ENCODE measurements at regions not wholly inside any gene's neighbourhood (a gene's known extent, or its start where the extent isn't known, plus 50 kb on each side); places are given as distances from the start of the nearest gene placed in this dataset.

GRCh38 chr16:6148361-6148760 is 1050.8 kb upstream of the EEF2KMT start:
- peaks cover 27% of the 10 kb centered on the region for H3K9me3 ChIP-seq (ENCODE audit: control insufficient read depth, insufficient read depth, low read length)
- no peak overlapping the region for H3K4me3 ChIP-seq (ENCODE audit: low read depth, low read length)
- TF ChIP-seq, protein P1, sequence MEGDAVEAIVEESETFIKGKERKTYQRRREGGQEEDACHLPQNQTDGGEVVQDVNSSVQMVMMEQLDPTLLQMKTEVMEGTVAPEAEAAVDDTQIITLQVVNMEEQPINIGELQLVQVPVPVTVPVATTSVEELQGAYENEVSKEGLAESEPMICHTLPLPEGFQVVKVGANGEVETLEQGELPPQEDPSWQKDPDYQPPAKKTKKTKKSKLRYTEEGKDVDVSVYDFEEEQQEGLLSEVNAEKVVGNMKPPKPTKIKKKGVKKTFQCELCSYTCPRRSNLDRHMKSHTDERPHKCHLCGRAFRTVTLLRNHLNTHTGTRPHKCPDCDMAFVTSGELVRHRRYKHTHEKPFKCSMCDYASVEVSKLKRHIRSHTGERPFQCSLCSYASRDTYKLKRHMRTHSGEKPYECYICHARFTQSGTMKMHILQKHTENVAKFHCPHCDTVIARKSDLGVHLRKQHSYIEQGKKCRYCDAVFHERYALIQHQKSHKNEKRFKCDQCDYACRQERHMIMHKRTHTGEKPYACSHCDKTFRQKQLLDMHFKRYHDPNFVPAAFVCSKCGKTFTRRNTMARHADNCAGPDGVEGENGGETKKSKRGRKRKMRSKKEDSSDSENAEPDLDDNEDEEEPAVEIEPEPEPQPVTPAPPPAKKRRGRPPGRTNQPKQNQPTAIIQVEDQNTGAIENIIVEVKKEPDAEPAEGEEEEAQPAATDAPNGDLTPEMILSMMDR (IDR thresholded peaks at IDR 0.05; ENCODE audit: low read depth, low read length): no peak
- no peaks in the 10 kb centered on the region for H3K27me3 ChIP-seq (ENCODE audit: control insufficient read depth, insufficient read depth, low read length)
- no peak for DNase-seq (ENCODE audit: low read depth, low spot score)
- H3K27ac ChIP-seq (ENCODE audit: low read depth, low read length): no peak overlapping the region
- ChIA-PET POLR2A (no interaction called here), CTCF (no interaction called here)

GRCh38 chr16:6146874-6147425 is 1049.4 kb upstream of the EEF2KMT start:
- POLR2A ChIA-PET: no interaction called here
- CTCF ChIA-PET: no interaction called here
- no peak for DNase-seq (ENCODE audit: low read depth, low spot score)

DNA sequence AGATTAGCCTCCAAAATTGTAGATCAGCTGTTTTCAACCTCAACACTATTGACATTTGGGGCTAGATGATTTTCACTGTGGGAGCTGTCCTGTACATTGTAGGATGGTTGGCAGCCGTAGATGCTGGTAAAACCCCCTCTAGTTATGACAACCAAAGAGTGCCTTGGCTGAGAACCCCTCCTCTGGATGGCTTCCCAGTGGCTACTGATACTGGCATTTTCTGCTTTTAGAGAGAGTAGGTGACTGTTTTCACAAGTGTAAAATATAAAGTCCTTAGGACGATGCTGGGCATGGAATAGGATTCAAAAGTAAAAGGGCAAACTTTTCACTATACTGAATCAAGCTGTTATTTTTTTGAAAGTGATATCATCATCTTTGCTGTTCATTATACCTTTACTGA is 1048.8 kb upstream of the EEF2KMT start:
- TF ChIP-seq, protein P1 (IDR thresholded peaks at IDR 0.05; ENCODE audit: low read depth, low read length): no peak
- Histone ChIP-seq H3K4me3 (ENCODE audit: low read depth, low read length) (no peak overlapping the region), H3K27me3 (ENCODE audit: control insufficient read depth, insufficient read depth, low read length) (no peaks in the 10 kb centered on the region), H3K9me3 (ENCODE audit: control insufficient read depth, insufficient read depth, low read length) (peaks cover 31% of the 10 kb centered on the region), H3K27ac (ENCODE audit: low read depth, low read length) (no peak overlapping the region)
- no peak for DNase-seq (ENCODE audit: low read depth, low spot score)
- ChIA-PET CTCF (no interaction called here), POLR2A (no interaction called here)

More at GRCh38 chr16:6146874-6147425, 1049.4 kb upstream of the EEF2KMT start:
- Histone ChIP-seq H3K27ac (ENCODE audit: low read depth, low read length) (no peak overlapping the region), H3K27me3 (ENCODE audit: control insufficient read depth, insufficient read depth, low read length) (no peaks in the 10 kb centered on the region), H3K9me3 (ENCODE audit: control insufficient read depth, insufficient read depth, low read length) (peaks cover 31% of the 10 kb centered on the region), H3K4me3 (ENCODE audit: low read depth, low read length) (no peak overlapping the region)
- TF ChIP-seq, protein P1 (IDR thresholded peaks at IDR 0.05; ENCODE audit: low read depth, low read length): no peak

DNA sequence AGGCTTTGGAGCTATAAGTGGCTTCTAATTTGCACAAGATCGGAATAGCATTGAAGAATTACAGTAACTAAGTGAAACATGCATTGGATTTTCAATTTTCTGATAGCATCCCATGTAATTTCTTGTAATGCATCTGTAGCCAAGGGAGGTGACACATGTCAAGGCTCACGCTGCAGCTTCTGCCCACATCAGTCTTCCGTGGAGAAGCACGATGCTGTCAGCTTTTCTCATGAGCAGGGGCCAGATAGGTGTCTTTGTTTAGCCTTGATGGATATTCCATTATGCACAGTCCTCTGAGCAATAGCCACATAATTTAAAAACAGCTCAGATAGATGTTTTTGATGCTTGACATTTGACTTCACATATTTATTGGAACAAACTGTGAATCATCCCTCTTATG is 1046.9 kb upstream of the EEF2KMT start:
- TF ChIP-seq, protein P1 (IDR thresholded peaks at IDR 0.05; ENCODE audit: low read depth, low read length): no peak

DNA sequence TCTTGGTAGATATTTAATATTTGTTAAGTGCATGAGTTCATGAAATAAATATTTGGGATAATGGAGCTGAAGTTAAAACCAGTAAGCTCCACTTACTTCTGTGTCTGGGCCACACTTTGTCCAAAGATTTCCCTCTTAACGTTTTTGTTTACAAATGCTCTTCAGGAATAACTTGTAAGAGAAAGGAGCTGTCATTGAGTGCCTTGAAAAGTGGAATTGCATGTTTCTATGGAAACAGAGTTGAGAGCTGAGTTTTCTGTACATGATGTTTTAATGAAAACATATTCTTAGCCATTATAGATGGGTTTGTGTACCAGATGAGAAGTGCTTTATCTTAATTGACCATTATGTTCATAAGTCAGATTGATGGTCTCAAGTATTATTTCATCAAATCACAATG is 1045.4 kb upstream of the EEF2KMT start:
- DNase-seq (ENCODE audit: low read depth, low spot score): no peak
- Histone ChIP-seq H3K27me3 (ENCODE audit: control insufficient read depth, insufficient read depth, low read length) (no peaks in the 10 kb centered on the region), H3K9me3 (ENCODE audit: control insufficient read depth, insufficient read depth, low read length) (peaks cover 35% of the 10 kb centered on the region), H3K27ac (ENCODE audit: low read depth, low read length) (no peak overlapping the region), H3K4me3 (ENCODE audit: low read depth, low read length) (no peak overlapping the region)
- ChIA-PET POLR2A (no interaction called here), CTCF (no interaction called here)
- TF ChIP-seq, protein P1 (IDR thresholded peaks at IDR 0.05; ENCODE audit: low read depth, low read length): no peak

More for the DNA sequence above, 1046.9 kb upstream of the EEF2KMT start:
- no peak for DNase-seq (ENCODE audit: low read depth, low spot score)
- CTCF ChIA-PET: no interaction called here
- Histone ChIP-seq H3K27ac (ENCODE audit: low read depth, low read length) (no peak overlapping the region), H3K4me3 (ENCODE audit: low read depth, low read length) (no peak overlapping the region), H3K27me3 (ENCODE audit: control insufficient read depth, insufficient read depth, low read length) (no peaks in the 10 kb centered on the region), H3K9me3 (ENCODE audit: control insufficient read depth, insufficient read depth, low read length) (peaks cover 33% of the 10 kb centered on the region)
- POLR2A ChIA-PET: no interaction called here
